ENCODE measurements at regions not wholly inside any gene's neighbourhood (a gene's known extent, or its start where the extent isn't known, plus 50 kb on each side); places are given as distances from the start of the nearest gene placed in this dataset.

GRCh38 chrX:147781844-147782243 lies 129.9 kb upstream of the FMR1 start:
- no peak overlapping the region for H3K18ac ChIP-seq (ENCODE audit: low read length)
- H3K9me3 ChIP-seq (replicated peaks in 1 of 2; ENCODE audit: control insufficient read depth in 2 of 2, insufficient read depth in 1 of 2, low read depth in 1 of 2, low read length in 2 of 2), result no peaks in the 10 kb centered on the region
- no peak for DNase-seq (ENCODE audit: low spot score)
- no peak overlapping the region for H2AFZ ChIP-seq (ENCODE audit: low read length)
- H3K4me3 ChIP-seq (ENCODE audit: low read length in 2 of 2), result no peak overlapping the region
- no peaks in the 10 kb centered on the region for H3K36me3 ChIP-seq (replicated peaks in 1 of 2; ENCODE audit: control insufficient read depth in 2 of 2, insufficient read depth in 2 of 2, low read length in 2 of 2)
- H2AK5ac ChIP-seq (ENCODE audit: low read depth, low read length), result no peak overlapping the region
- no peak overlapping the region for H3K4me2 ChIP-seq (ENCODE audit: insufficient read depth, low read length, poor library complexity, severe bottlenecking)
- no peak overlapping the region for H3K14ac ChIP-seq (ENCODE audit: low read length)
- no peak overlapping the region for H3K23ac ChIP-seq (ENCODE audit: low read depth, low read length, poor library complexity)
- no peak overlapping the region for H4K91ac ChIP-seq (ENCODE audit: low read depth, low read length, poor library complexity)
- H3K4me1 ChIP-seq (ENCODE audit: control insufficient read depth in 2 of 2, insufficient read depth in 1 of 2, low read depth in 1 of 2, low read length in 2 of 2), result no peaks in the 10 kb centered on the region
- H3K79me1 ChIP-seq (ENCODE audit: low read depth, low read length), result no peaks in the 10 kb centered on the region
- no CpG with 5 or more reads among the region's 1 CpG for WGBS, 2 donors (ENCODE audit: extremely low coverage in 2 of 2, insufficient read length in 2 of 2, insufficient replicate concordance in 1 of 2)
- H2BK120ac ChIP-seq (ENCODE audit: low read depth, low read length), result no peak overlapping the region
- H4K8ac ChIP-seq (ENCODE audit: low read depth, low read length), result no peak overlapping the region
- no peaks in the 10 kb centered on the region for H3K27me3 ChIP-seq (ENCODE audit: control insufficient read depth in 3 of 3, insufficient read depth in 3 of 3, low read depth in 1 of 3, low read length in 3 of 3)
- no peak overlapping the region for H2BK12ac ChIP-seq (ENCODE audit: low read length)
- H3K4ac ChIP-seq (ENCODE audit: low read length), result no peak overlapping the region
- no peak overlapping the region for H2BK5ac ChIP-seq (ENCODE audit: low read length)
- H2BK15ac ChIP-seq (ENCODE audit: low read length), result no peak overlapping the region
- H3K9ac ChIP-seq (ENCODE audit: low read depth, low read length, poor library complexity), result no peak overlapping the region
- no peak overlapping the region for H3K27ac ChIP-seq (replicated peaks; ENCODE audit: low read length)

- Histone ChIP-seq H3K14ac (ENCODE audit: low read length) (no peak overlapping the region), H3K27ac (replicated peaks; ENCODE audit: low read length) (no peak overlapping the region), H3K4me1 (ENCODE audit: control insufficient read depth in 2 of 2, insufficient read depth in 1 of 2, low read depth in 1 of 2, low read length in 2 of 2) (no peaks in the 10 kb centered on the region), H3K9ac (ENCODE audit: low read depth, low read length, poor library complexity) (no peak overlapping the region), H3K36me3 (replicated peaks in 1 of 2; ENCODE audit: control insufficient read depth in 2 of 2, insufficient read depth in 2 of 2, low read length in 2 of 2) (no peaks in the 10 kb centered on the region), H4K91ac (ENCODE audit: low read depth, low read length, poor library complexity) (no peak overlapping the region), H3K4me2 (ENCODE audit: insufficient read depth, low read length, poor library complexity, severe bottlenecking) (no peak overlapping the region), H3K4me3 (ENCODE audit: low read length in 2 of 2) (no peak overlapping the region), H3K4ac (ENCODE audit: low read length) (no peak overlapping the region), H2AK5ac (ENCODE audit: low read depth, low read length) (no peak overlapping the region), H3K18ac (ENCODE audit: low read length) (no peak overlapping the region), H3K79me1 (ENCODE audit: low read depth, low read length) (no peaks in the 10 kb centered on the region), H4K8ac (ENCODE audit: low read depth, low read length) (no peak overlapping the region), H3K9me3 (replicated peaks in 1 of 2; ENCODE audit: control insufficient read depth in 2 of 2, insufficient read depth in 1 of 2, low read depth in 1 of 2, low read length in 2 of 2) (no peaks in the 10 kb centered on the region), H3K23ac (ENCODE audit: low read depth, low read length, poor library complexity) (no peak overlapping the region), H2AFZ (ENCODE audit: low read length) (no peak overlapping the region), H2BK15ac (ENCODE audit: low read length) (no peak overlapping the region), H2BK12ac (ENCODE audit: low read length) (no peak overlapping the region), H2BK120ac (ENCODE audit: low read depth, low read length) (no peak overlapping the region), H3K27me3 (ENCODE audit: control insufficient read depth in 3 of 3, insufficient read depth in 3 of 3, low read depth in 1 of 3, low read length in 3 of 3) (no peaks in the 10 kb centered on the region), H2BK5ac (ENCODE audit: low read length) (no peak overlapping the region)
- no peak for DNase-seq (ENCODE audit: low spot score)
- WGBS, 2 donors (ENCODE audit: extremely low coverage in 2 of 2, insufficient read length in 2 of 2, insufficient replicate concordance in 1 of 2), result no CpG with 5 or more reads among the region's 5 CpGs
Observed at GRCh38 chrX:147788641-147789350, 122.9 kb upstream of the FMR1 start.

- no peak overlapping the region for H2BK5ac ChIP-seq (ENCODE audit: low read length)
- no peak overlapping the region for H2BK120ac ChIP-seq (ENCODE audit: low read depth, low read length)
- H3K4me3 ChIP-seq (ENCODE audit: low read length in 2 of 2), result no peak overlapping the region
- H2BK12ac ChIP-seq (ENCODE audit: low read length), result no peak overlapping the region
- H2AFZ ChIP-seq (ENCODE audit: low read length), result no peak overlapping the region
- H4K8ac ChIP-seq (ENCODE audit: low read depth, low read length), result no peak overlapping the region
- H3K23ac ChIP-seq (ENCODE audit: low read depth, low read length, poor library complexity), result no peak overlapping the region
- no peak for DNase-seq (ENCODE audit: low spot score)
- H4K91ac ChIP-seq (ENCODE audit: low read depth, low read length, poor library complexity), result no peak overlapping the region
- no peak overlapping the region for H3K4me2 ChIP-seq (ENCODE audit: insufficient read depth, low read length, poor library complexity, severe bottlenecking)
- no peaks in the 10 kb centered on the region for H3K9me3 ChIP-seq (replicated peaks in 1 of 2; ENCODE audit: control insufficient read depth in 2 of 2, insufficient read depth in 1 of 2, low read depth in 1 of 2, low read length in 2 of 2)
- no peak overlapping the region for H3K27ac ChIP-seq (replicated peaks; ENCODE audit: low read length)
- no peak overlapping the region for H2AK5ac ChIP-seq (ENCODE audit: low read depth, low read length)
- no peaks in the 10 kb centered on the region for H3K27me3 ChIP-seq (ENCODE audit: control insufficient read depth in 3 of 3, insufficient read depth in 3 of 3, low read depth in 1 of 3, low read length in 3 of 3)
- no peaks in the 10 kb centered on the region for H3K36me3 ChIP-seq (replicated peaks in 1 of 2; ENCODE audit: control insufficient read depth in 2 of 2, insufficient read depth in 2 of 2, low read length in 2 of 2)
- no peaks in the 10 kb centered on the region for H3K4me1 ChIP-seq (ENCODE audit: control insufficient read depth in 2 of 2, insufficient read depth in 1 of 2, low read depth in 1 of 2, low read length in 2 of 2)
- no peak overlapping the region for H3K9ac ChIP-seq (ENCODE audit: low read depth, low read length, poor library complexity)
- H2BK15ac ChIP-seq (ENCODE audit: low read length), result no peak overlapping the region
- no peak overlapping the region for H3K14ac ChIP-seq (ENCODE audit: low read length)
- WGBS, 2 donors (ENCODE audit: extremely low coverage in 2 of 2, insufficient read length in 2 of 2, insufficient replicate concordance in 1 of 2), result no CpG with 5 or more reads among the region's 1 CpG
- H3K4ac ChIP-seq (ENCODE audit: low read length), result no peak overlapping the region
- no peaks in the 10 kb centered on the region for H3K79me1 ChIP-seq (ENCODE audit: low read depth, low read length)
- no peak overlapping the region for H3K18ac ChIP-seq (ENCODE audit: low read length)
Observed at GRCh38 chrX:147800663-147801062, 111.1 kb upstream of the FMR1 start.

GRCh38 chrX:147803948-147804347 lies 107.8 kb upstream of the FMR1 start:
- H2BK5ac ChIP-seq (ENCODE audit: low read length), result no peak overlapping the region
- no peak overlapping the region for H3K9ac ChIP-seq (ENCODE audit: low read depth, low read length, poor library complexity)
- no peak overlapping the region for H4K8ac ChIP-seq (ENCODE audit: low read depth, low read length)
- H3K18ac ChIP-seq (ENCODE audit: low read length), result no peak overlapping the region
- H3K27me3 ChIP-seq (ENCODE audit: control insufficient read depth in 3 of 3, insufficient read depth in 3 of 3, low read depth in 1 of 3, low read length in 3 of 3), result no peaks in the 10 kb centered on the region
- no peaks in the 10 kb centered on the region for H3K9me3 ChIP-seq (replicated peaks in 1 of 2; ENCODE audit: control insufficient read depth in 2 of 2, insufficient read depth in 1 of 2, low read depth in 1 of 2, low read length in 2 of 2)
- no peak overlapping the region for H3K14ac ChIP-seq (ENCODE audit: low read length)
- H3K79me1 ChIP-seq (ENCODE audit: low read depth, low read length), result no peaks in the 10 kb centered on the region
- H3K4ac ChIP-seq (ENCODE audit: low read length), result no peak overlapping the region
- no peaks in the 10 kb centered on the region for H3K36me3 ChIP-seq (replicated peaks in 1 of 2; ENCODE audit: control insufficient read depth in 2 of 2, insufficient read depth in 2 of 2, low read length in 2 of 2)
- no peak overlapping the region for H3K4me2 ChIP-seq (ENCODE audit: insufficient read depth, low read length, poor library complexity, severe bottlenecking)
- no peak overlapping the region for H3K4me3 ChIP-seq (ENCODE audit: low read length in 2 of 2)
- no peak overlapping the region for H2BK120ac ChIP-seq (ENCODE audit: low read depth, low read length)
- no peak overlapping the region for H3K27ac ChIP-seq (replicated peaks; ENCODE audit: low read length)
- H3K23ac ChIP-seq (ENCODE audit: low read depth, low read length, poor library complexity), result no peak overlapping the region
- H3K4me1 ChIP-seq (ENCODE audit: control insufficient read depth in 2 of 2, insufficient read depth in 1 of 2, low read depth in 1 of 2, low read length in 2 of 2), result no peaks in the 10 kb centered on the region
- DNase-seq (ENCODE audit: low spot score), result peak; percentile 3
- no peak overlapping the region for H2AFZ ChIP-seq (ENCODE audit: low read length)
- no peak overlapping the region for H2BK15ac ChIP-seq (ENCODE audit: low read length)
- no CpG with 5 or more reads among the region's 2 CpGs for WGBS, 2 donors (ENCODE audit: extremely low coverage in 2 of 2, insufficient read length in 2 of 2, insufficient replicate concordance in 1 of 2)
- H2AK5ac ChIP-seq (ENCODE audit: low read depth, low read length), result no peak overlapping the region
- no peak overlapping the region for H2BK12ac ChIP-seq (ENCODE audit: low read length)
- no peak overlapping the region for H4K91ac ChIP-seq (ENCODE audit: low read depth, low read length, poor library complexity)

Measured in neuronal stem cell (in vitro differentiated cells).